HEK293 (cell line): ENCODE measurements at regions not wholly inside any gene's neighbourhood (a gene's known extent, or its start where the extent isn't known, plus 50 kb on each side); places are given as distances from the start of the nearest gene placed in this dataset.

Experiments
- CTCF ChIA-PET: fragments of 350-600 bp; formaldehyde crosslinking; extraction: SDS; loops from one replicate; lab custom pipeline; 2021; ENCODE audit warnings: antibody characterized with exemption; lab: Yijun Ruan, JAX
- POLR2A ChIA-PET: fragments of 300-600 bp; formaldehyde crosslinking; extraction: SDS; loops from one replicate; lab custom pipeline; 2020; ENCODE audit warnings: antibody characterized with exemption, inconsistent platforms; lab: Yijun Ruan, JAX
- H3K27ac ChIP-seq: fragments of 200-500 bp; sonication (Bioruptor generic); 2 replicates; pipeline ENCODE4 v1.5.1; 2014; ENCODE audit warnings: low read depth, low read length, control low read depth, inconsistent platforms; ENCODE audit errors: extremely low read depth
- H3K36me3 ChIP-seq, 2 experiments: fragments of 200-500 bp in 1 of 2; sonication (Bioruptor generic) in 1 of 2; 1 replicate in 1 of 2; 2 replicates in 1 of 2; pipeline ENCODE4 v1.5.1; 2014 to 2017; ENCODE audit warnings: inconsistent platforms in 2 of 2, low read length in 2 of 2; ENCODE audit not compliant: control insufficient read depth in 2 of 2, insufficient read depth in 1 of 2
- H3K4me1 ChIP-seq: fragments of 200-500 bp; sonication (Bioruptor generic); 2 replicates; pipeline ENCODE4 v1.5.1; 2014; ENCODE audit warnings: mild to moderate bottlenecking, low read length, inconsistent platforms; ENCODE audit not compliant: control insufficient read depth, insufficient read depth
- H3K4me3 ChIP-seq: 2 replicates; pipeline ENCODE4 v1.5.1; 2011; ENCODE audit warnings: low read depth, mild to moderate bottlenecking, control low read depth, low read length, moderate library complexity
- H3K9me3 ChIP-seq: fragments of 200-500 bp; sonication (Bioruptor generic); 2 replicates; pipeline ENCODE4 v1.5.1; 2014; ENCODE audit warnings: low read depth, low read length, inconsistent platforms; ENCODE audit not compliant: control insufficient read depth, insufficient read depth
- BCL11B ChIP-seq: fragments of 450-650 bp; formaldehyde crosslinking; IDR thresholded peaks from 2 replicates; pipeline ENCODE4 v1.5.1; 2016; ENCODE audit warnings: low read depth, missing biosample characterization, missing genetic modification characterization
- GLI2 ChIP-seq: fragments of 450-650 bp; formaldehyde crosslinking; IDR thresholded peaks from 2 replicates; pipeline ENCODE4; 2017; ENCODE audit warnings: missing biosample characterization, missing genetic modification characterization, low read depth, borderline replicate concordance
- KLF1 ChIP-seq: fragments of 450-650 bp; formaldehyde crosslinking; IDR thresholded peaks from 2 replicates; pipeline ENCODE4 v1.5.1; 2016; ENCODE audit warnings: missing biosample characterization, missing genetic modification characterization
- OVOL3 ChIP-seq: fragments of 450-650 bp; formaldehyde crosslinking; IDR thresholded peaks from 2 replicates; pipeline ENCODE4 v1.5.1; 2016; ENCODE audit warnings: missing biosample characterization, missing genetic modification characterization
- PRDM1 ChIP-seq: fragments of 450-650 bp; formaldehyde crosslinking; IDR thresholded peaks from 2 replicates; pipeline ENCODE4; 2016; ENCODE audit warnings: missing biosample characterization, missing genetic modification characterization
- SP2 ChIP-seq: fragments of 450-650 bp; formaldehyde crosslinking; IDR thresholded peaks from 2 replicates; pipeline ENCODE4 v1.5.1; 2016; ENCODE audit warnings: missing biosample characterization, missing genetic modification characterization
- ZBTB7A ChIP-seq: fragments of 450-650 bp; formaldehyde crosslinking; IDR thresholded peaks from 2 replicates; pipeline ENCODE4 v1.5.1; 2016; ENCODE audit warnings: low read depth, missing biosample characterization, missing genetic modification characterization
- ZNF133 ChIP-seq: fragments of 450-650 bp; formaldehyde crosslinking; IDR thresholded peaks from 2 replicates; pipeline ENCODE4 v1.5.1; 2016; ENCODE audit warnings: missing biosample characterization, missing genetic modification characterization
- ZNF23 ChIP-seq: fragments of 450-650 bp; formaldehyde crosslinking; IDR thresholded peaks from 2 replicates; pipeline ENCODE4 v1.5.1; 2016; ENCODE audit warnings: missing biosample characterization, missing genetic modification characterization, borderline replicate concordance
- ZNF239 ChIP-seq: fragments of 450-650 bp; formaldehyde crosslinking; IDR thresholded peaks from 2 replicates; pipeline ENCODE4 v1.5.1; 2016; ENCODE audit warnings: missing biosample characterization, missing genetic modification characterization
- ZNF274 ChIP-seq, 2 experiments: fragments of 200-500 bp in 1 of 2; fragments of 450-650 bp in 1 of 2; sonication (Bioruptor generic) in 1 of 2; formaldehyde crosslinking in 1 of 2; IDR thresholded peaks; 2 replicates each; pipeline versions ENCODE4 v1.5.1 to v1.6.1; 2014 to 2016; ENCODE audit warnings: borderline replicate concordance in 1 of 2, inconsistent platforms in 1 of 2, low read length in 1 of 2, missing biosample characterization in 1 of 2, missing genetic modification characterization in 1 of 2
- ZNF292 ChIP-seq: fragments of 450-650 bp; formaldehyde crosslinking; IDR thresholded peaks from 2 replicates; pipeline ENCODE4 v1.5.1; 2016; ENCODE audit warnings: low read depth, missing biosample characterization, missing genetic modification characterization, borderline replicate concordance
- ZNF311 ChIP-seq: fragments of 450-650 bp; formaldehyde crosslinking; IDR thresholded peaks from 2 replicates; pipeline ENCODE4 v1.5.1; 2017; ENCODE audit warnings: missing biosample characterization, missing genetic modification characterization, borderline replicate concordance
- ZNF423 ChIP-seq: fragments of 450-650 bp; formaldehyde crosslinking; IDR thresholded peaks from 2 replicates; pipeline ENCODE4 v1.5.1; 2016; ENCODE audit warnings: missing biosample characterization, missing genetic modification characterization
- ZNF514 ChIP-seq: fragments of 450-650 bp; formaldehyde crosslinking; IDR thresholded peaks from 2 replicates; pipeline ENCODE4 v1.5.1; 2016; ENCODE audit warnings: missing biosample characterization, missing genetic modification characterization
- ZNF555 ChIP-seq: fragments of 450-650 bp; formaldehyde crosslinking; conservative IDR thresholded peaks from 2 replicates; pipeline ENCODE4 v1.5.1; 2017; ENCODE audit warnings: missing biosample characterization, mild to moderate bottlenecking, missing genetic modification characterization, inconsistent platforms
- ZNF624 ChIP-seq: fragments of 450-650 bp; formaldehyde crosslinking; IDR thresholded peaks from 2 replicates; pipeline ENCODE4 v1.5.1; 2017; ENCODE audit warnings: missing biosample characterization, missing genetic modification characterization
- ZNF658 ChIP-seq: fragments of 450-650 bp; formaldehyde crosslinking; IDR thresholded peaks from 2 replicates; pipeline ENCODE4; 2016; ENCODE audit warnings: missing biosample characterization, missing genetic modification characterization
- ZNF777 ChIP-seq: fragments of 450-650 bp; formaldehyde crosslinking; IDR thresholded peaks from 2 replicates; pipeline ENCODE4 v1.5.1; 2017; ENCODE audit warnings: missing biosample characterization, missing genetic modification characterization, borderline replicate concordance
- ZNF837 ChIP-seq: fragments of 450-650 bp; formaldehyde crosslinking; IDR thresholded peaks from 2 replicates; pipeline ENCODE4 v1.5.1; 2016; ENCODE audit warnings: missing biosample characterization, missing genetic modification characterization
- ZNF843 ChIP-seq: fragments of 450-650 bp; formaldehyde crosslinking; IDR thresholded peaks from 2 replicates; pipeline ENCODE4 v1.5.1; 2016; ENCODE audit warnings: missing biosample characterization, missing genetic modification characterization
- ZSCAN16 ChIP-seq: fragments of 450-650 bp; formaldehyde crosslinking; IDR thresholded peaks from 2 replicates; pipeline ENCODE4 v1.5.1; 2016; ENCODE audit warnings: missing biosample characterization, missing genetic modification characterization
- TF ChIP-seq, protein P1 (sequence below): fragments of 450-650 bp; formaldehyde crosslinking; IDR thresholded peaks from 2 replicates; pipeline ENCODE4 v1.5.1; 2016; ENCODE audit warnings: missing biosample characterization, missing genetic modification characterization
- TF ChIP-seq, protein P2 (sequence below): fragments of 450-650 bp; formaldehyde crosslinking; IDR thresholded peaks from 2 replicates; pipeline ENCODE4 v1.5.1; 2017; ENCODE audit warnings: missing biosample characterization, missing genetic modification characterization
- TF ChIP-seq, protein P3 (sequence below): fragments of 450-650 bp; formaldehyde crosslinking; IDR thresholded peaks from 2 replicates; pipeline ENCODE4 v1.5.1; 2016; ENCODE audit warnings: missing biosample characterization, missing genetic modification characterization
- TF ChIP-seq, protein P4 (sequence below): fragments of 450-650 bp; formaldehyde crosslinking; IDR thresholded peaks from 2 replicates; pipeline ENCODE4 v1.5.1; 2016; ENCODE audit warnings: missing biosample characterization, missing genetic modification characterization, borderline replicate concordance

DNA sequence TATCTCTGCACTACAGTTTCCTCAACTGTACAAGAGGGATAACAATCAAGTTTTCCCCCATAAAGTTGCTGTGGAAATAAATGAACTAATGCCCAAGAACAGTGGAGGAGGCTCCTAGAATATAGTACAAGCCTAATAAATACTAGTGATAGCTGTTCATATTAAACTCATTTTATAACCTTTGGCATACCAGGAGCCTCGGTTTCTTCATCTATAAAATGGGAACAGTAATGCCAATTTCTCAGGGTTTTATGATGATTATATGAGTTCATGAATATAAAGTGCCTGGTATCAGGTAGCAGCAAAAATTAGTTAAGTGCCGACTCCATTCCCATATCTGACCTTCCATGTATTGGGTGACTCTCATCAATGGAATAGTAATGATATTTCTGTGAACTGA lies 311.1 kb upstream of the MAF start (continued):
- no peak for TF ChIP-seq ZNF624

DNA sequence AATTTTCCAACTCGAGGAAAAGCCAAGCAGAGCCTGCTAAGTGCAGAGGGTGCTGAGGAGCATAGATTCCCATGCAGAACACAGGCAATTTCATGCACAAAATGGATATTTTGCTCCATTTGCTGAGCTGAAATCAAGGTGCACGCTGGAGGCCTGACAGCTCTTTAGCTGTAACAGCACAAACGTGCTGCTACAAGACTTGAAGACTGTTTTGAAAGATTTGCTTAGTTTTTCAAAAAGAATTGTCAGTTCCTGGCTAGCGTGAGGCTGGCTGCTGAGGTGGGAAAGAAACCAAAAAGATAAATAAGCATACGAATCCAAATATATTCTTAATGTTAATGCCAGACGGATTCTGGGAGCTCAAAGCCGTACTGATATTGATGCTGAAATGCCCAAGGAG lies 309.0 kb upstream of the MAF start:
- no peak for TF ChIP-seq SP2 (tag by site-specific recombination)
- TF ChIP-seq ZNF23 (tag by site-specific recombination): no peak
- no peak for TF ChIP-seq ZNF292 (tag by site-specific recombination)
- no peak for TF ChIP-seq ZSCAN16 (tag by site-specific recombination)
- TF ChIP-seq ZNF658 (tag by site-specific recombination): no peak
- TF ChIP-seq ZBTB7A (tag by site-specific recombination): no peak
- no peak for TF ChIP-seq ZNF133 (tag by site-specific recombination)
- no peak for TF ChIP-seq ZNF239 (tag by site-specific recombination)
- TF ChIP-seq, protein P1, sequence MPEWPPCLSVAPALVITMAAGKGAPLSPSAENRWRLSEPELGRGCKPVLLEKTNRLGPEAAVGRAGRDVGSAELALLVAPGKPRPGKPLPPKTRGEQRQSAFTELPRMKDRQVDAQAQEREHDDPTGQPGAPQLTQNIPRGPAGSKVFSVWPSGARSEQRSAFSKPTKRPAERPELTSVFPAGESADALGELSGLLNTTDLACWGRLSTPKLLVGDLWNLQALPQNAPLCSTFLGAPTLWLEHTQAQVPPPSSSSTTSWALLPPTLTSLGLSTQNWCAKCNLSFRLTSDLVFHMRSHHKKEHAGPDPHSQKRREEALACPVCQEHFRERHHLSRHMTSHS (tag by site-specific recombination): no peak
- no peak for TF ChIP-seq ZNF274 (IDR thresholded peaks at IDR 0.05; ENCODE audit: low read length)
- TF ChIP-seq ZNF274 (tag by site-specific recombination; IDR thresholded peaks at IDR 0.05; ENCODE audit: borderline replicate concordance): no peak
- TF ChIP-seq ZNF423 (tag by site-specific recombination): no peak
- TF ChIP-seq, protein P2, sequence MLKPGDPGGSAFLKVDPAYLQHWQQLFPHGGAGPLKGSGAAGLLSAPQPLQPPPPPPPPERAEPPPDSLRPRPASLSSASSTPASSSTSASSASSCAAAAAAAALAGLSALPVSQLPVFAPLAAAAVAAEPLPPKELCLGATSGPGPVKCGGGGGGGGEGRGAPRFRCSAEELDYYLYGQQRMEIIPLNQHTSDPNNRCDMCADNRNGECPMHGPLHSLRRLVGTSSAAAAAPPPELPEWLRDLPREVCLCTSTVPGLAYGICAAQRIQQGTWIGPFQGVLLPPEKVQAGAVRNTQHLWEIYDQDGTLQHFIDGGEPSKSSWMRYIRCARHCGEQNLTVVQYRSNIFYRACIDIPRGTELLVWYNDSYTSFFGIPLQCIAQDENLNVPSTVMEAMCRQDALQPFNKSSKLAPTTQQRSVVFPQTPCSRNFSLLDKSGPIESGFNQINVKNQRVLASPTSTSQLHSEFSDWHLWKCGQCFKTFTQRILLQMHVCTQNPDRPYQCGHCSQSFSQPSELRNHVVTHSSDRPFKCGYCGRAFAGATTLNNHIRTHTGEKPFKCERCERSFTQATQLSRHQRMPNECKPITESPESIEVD: no peak
- TF ChIP-seq OVOL3: no peak
- TF ChIP-seq PRDM1 (tag by site-specific recombination): no peak
- TF ChIP-seq, protein P3, sequence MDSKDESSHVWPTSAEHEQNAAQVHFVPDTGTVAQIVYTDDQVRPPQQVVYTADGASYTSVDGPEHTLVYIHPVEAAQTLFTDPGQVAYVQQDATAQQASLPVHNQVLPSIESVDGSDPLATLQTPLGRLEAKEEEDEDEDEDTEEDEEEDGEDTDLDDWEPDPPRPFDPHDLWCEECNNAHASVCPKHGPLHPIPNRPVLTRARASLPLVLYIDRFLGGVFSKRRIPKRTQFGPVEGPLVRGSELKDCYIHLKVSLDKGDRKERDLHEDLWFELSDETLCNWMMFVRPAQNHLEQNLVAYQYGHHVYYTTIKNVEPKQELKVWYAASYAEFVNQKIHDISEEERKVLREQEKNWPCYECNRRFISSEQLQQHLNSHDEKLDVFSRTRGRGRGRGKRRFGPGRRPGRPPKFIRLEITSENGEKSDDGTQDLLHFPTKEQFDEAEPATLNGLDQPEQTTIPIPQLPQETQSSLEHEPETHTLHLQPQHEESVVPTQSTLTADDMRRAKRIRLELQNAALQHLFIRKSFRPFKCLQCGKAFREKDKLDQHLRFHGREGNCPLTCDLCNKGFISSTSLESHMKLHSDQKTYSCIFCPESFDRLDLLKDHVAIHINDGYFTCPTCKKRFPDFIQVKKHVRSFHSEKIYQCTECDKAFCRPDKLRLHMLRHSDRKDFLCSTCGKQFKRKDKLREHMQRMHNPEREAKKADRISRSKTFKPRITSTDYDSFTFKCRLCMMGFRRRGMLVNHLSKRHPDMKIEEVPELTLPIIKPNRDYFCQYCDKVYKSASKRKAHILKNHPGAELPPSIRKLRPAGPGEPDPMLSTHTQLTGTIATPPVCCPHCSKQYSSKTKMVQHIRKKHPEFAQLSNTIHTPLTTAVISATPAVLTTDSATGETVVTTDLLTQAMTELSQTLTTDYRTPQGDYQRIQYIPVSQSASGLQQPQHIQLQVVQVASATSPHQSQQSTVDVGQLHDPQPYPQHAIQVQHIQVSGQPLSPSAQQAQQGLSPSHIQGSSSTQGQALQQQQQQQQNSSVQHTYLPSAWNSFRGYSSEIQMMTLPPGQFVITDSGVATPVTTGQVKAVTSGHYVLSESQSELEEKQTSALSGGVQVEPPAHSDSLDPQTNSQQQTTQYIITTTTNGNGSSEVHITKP (tag by site-specific recombination): no peak
- no peak for TF ChIP-seq ZNF837 (tag by site-specific recombination)
- no peaks in the 10 kb centered on the region for H3K9me3 ChIP-seq
- H3K4me1 ChIP-seq: no peaks in the 10 kb centered on the region
- no peaks in the 10 kb centered on the region for H3K36me3 ChIP-seq
- CTCF ChIA-PET: interaction anchor here (0.7 kb wide), 1 partner anchor 22 kb away, joined by 3 read pairs; no protein-coding TSS in a partner anchor
- H3K4me3 ChIP-seq: no peak overlapping the region
- no peak overlapping the region for H3K27ac ChIP-seq
- POLR2A ChIA-PET: no interaction called here

DNA sequence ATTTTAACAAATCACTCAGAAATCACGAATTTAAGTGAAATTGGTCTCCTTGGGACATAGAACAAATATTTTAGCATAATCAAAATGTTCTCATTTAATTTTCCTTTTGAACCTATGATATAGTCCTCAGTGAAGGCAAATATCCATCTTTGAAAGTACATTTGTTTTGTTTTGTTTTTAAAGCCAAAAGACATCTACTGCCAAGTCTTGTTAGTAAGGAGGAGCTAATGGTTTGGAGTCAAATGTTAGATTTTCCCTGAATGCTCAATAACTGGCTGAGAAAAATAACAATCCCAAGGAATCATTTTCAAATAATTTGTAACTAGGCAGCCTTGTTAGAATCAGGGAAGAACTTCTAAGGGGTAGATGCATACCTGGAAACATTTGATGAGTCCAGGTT lies 302.9 kb upstream of the MAF start:
- ChIA-PET CTCF (no interaction called here), POLR2A (no interaction called here)
- H3K27ac ChIP-seq: no peak overlapping the region
- no peaks in the 10 kb centered on the region for H3K4me1 ChIP-seq
- H3K9me3 ChIP-seq: no peaks in the 10 kb centered on the region
- no peaks in the 10 kb centered on the region for H3K36me3 ChIP-seq
- no peak overlapping the region for H3K4me3 ChIP-seq
- TF ChIP-seq SP2 (tag by site-specific recombination) (no peak), ZNF514 (tag by site-specific recombination) (no peak), OVOL3 (no peak), KLF1 (tag by site-specific recombination) (no peak), ZNF837 (tag by site-specific recombination) (no peak), GLI2 (tag by site-specific recombination) (no peak), ZNF777 (tag by site-specific recombination) (no peak), ZNF311 (tag by site-specific recombination) (no peak), ZNF843 (tag by site-specific recombination) (no peak), BCL11B (tag by site-specific recombination) (no peak), ZNF555 (tag by site-specific recombination) (no peak)
- TF ChIP-seq, protein P4, sequence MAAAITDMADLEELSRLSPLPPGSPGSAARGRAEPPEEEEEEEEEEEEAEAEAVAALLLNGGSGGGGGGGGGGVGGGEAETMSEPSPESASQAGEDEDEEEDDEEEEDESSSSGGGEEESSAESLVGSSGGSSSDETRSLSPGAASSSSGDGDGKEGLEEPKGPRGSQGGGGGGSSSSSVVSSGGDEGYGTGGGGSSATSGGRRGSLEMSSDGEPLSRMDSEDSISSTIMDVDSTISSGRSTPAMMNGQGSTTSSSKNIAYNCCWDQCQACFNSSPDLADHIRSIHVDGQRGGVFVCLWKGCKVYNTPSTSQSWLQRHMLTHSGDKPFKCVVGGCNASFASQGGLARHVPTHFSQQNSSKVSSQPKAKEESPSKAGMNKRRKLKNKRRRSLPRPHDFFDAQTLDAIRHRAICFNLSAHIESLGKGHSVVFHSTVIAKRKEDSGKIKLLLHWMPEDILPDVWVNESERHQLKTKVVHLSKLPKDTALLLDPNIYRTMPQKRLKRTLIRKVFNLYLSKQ: no peak
